ENCODE measurements at regions not wholly inside any gene's neighbourhood (a gene's known extent, or its start where the extent isn't known, plus 50 kb on each side); places are given as distances from the start of the nearest gene placed in this dataset.

- Histone ChIP-seq H3K4me1 (no peaks in the 10 kb centered on the region), H3K9me3 (no peaks in the 10 kb centered on the region), H3K36me3 (no peaks in the 10 kb centered on the region), H3K4me3 (no peak overlapping the region), H3K27ac (no peak overlapping the region), H3K27me3 (no peaks in the 10 kb centered on the region)
- DNase-seq (no peak), ATAC-seq (ENCODE audit: low FRiP score in 2 of 2) (no peak)
- TF ChIP-seq POLR2AphosphoS5 (IDR thresholded peaks at IDR 0.05) (no peak), POLR2A (IDR thresholded peaks at IDR 0.05) (no peak), EP300 (IDR thresholded peaks at IDR 0.05) (no peak)
- TF ChIP-seq, protein P1, sequence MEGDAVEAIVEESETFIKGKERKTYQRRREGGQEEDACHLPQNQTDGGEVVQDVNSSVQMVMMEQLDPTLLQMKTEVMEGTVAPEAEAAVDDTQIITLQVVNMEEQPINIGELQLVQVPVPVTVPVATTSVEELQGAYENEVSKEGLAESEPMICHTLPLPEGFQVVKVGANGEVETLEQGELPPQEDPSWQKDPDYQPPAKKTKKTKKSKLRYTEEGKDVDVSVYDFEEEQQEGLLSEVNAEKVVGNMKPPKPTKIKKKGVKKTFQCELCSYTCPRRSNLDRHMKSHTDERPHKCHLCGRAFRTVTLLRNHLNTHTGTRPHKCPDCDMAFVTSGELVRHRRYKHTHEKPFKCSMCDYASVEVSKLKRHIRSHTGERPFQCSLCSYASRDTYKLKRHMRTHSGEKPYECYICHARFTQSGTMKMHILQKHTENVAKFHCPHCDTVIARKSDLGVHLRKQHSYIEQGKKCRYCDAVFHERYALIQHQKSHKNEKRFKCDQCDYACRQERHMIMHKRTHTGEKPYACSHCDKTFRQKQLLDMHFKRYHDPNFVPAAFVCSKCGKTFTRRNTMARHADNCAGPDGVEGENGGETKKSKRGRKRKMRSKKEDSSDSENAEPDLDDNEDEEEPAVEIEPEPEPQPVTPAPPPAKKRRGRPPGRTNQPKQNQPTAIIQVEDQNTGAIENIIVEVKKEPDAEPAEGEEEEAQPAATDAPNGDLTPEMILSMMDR (IDR thresholded peaks at IDR 0.05), result no peak
- WGBS, 2 donors, result 62 to 79% methylated on average over 1 of the region's 1 CpG
Measured at GRCh38 chr3:31343075-31343474, 189.7 kb upstream of the STT3B start.

DNA sequence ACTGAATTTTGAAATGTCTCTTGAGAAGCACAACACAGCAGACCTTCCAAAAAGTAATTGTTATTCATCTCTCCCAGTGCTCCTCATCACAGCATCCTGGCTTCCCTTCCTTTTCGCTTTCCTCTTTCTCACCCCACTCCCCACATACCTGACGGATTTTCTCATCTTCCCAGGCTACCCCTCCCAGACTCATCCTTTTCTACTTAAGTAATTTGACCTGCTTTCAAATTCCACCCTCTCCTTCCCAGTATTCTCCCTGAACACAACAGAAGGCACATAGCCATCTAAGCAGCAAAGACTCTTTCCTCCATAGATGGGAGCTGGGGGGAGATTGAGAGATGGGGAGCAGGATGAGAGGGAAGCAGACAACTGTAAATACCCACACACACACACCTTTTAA, 187.1 kb upstream of the STT3B start:
- Histone ChIP-seq H3K27me3 (no peaks in the 10 kb centered on the region), H3K4me1 (no peaks in the 10 kb centered on the region), H3K36me3 (no peaks in the 10 kb centered on the region), H3K27ac (no peak overlapping the region), H3K4me3 (no peak overlapping the region), H3K9me3 (no peaks in the 10 kb centered on the region)
- ATAC-seq (ENCODE audit: low FRiP score in 2 of 2) (no peak), DNase-seq (no peak)
- TF ChIP-seq POLR2AphosphoS5 (IDR thresholded peaks at IDR 0.05) (no peak), EP300 (IDR thresholded peaks at IDR 0.05) (no peak), POLR2A (IDR thresholded peaks at IDR 0.05) (no peak)
- TF ChIP-seq, protein P1 (IDR thresholded peaks at IDR 0.05), result no peak
- WGBS, 2 donors, result 93 to 95% methylated on average over 2 of the region's 2 CpGs

DNA sequence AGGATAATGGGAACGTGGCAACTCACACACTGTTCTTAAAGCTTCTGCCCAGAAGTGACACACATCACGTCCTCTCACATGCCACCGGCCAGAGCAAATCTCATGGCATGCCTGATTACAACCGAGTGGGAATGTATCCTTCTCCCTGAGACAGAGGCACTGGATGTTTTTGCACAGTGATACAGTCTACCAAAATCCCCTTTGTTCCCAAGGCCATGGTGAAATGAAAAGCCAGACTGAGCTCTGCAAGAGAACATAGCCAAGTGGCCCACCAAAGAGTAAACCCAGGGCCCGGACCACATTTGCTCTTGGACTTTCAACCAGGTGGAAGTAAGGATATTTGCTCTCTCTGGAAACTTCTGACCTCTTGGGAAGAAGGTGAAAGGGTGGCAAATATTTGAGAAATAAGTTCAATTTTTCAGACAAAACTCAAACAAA, 186.2 kb upstream of the STT3B start:
- Histone ChIP-seq H3K36me3 (no peaks in the 10 kb centered on the region), H3K27me3 (no peaks in the 10 kb centered on the region), H3K27ac (no peak overlapping the region), H3K9me3 (no peaks in the 10 kb centered on the region), H3K4me1 (no peaks in the 10 kb centered on the region), H3K4me3 (no peak overlapping the region)
- DNase-seq (no peak), ATAC-seq (ENCODE audit: low FRiP score in 2 of 2) (no peak)
- 87 to 94% methylated on average over 5 of the region's 5 CpGs for WGBS, 2 donors
- TF ChIP-seq POLR2A (IDR thresholded peaks at IDR 0.05) (no peak), POLR2AphosphoS5 (IDR thresholded peaks at IDR 0.05) (no peak), EP300 (IDR thresholded peaks at IDR 0.05) (no peak)
- TF ChIP-seq, protein P1 (IDR thresholded peaks at IDR 0.05), result no peak

DNA sequence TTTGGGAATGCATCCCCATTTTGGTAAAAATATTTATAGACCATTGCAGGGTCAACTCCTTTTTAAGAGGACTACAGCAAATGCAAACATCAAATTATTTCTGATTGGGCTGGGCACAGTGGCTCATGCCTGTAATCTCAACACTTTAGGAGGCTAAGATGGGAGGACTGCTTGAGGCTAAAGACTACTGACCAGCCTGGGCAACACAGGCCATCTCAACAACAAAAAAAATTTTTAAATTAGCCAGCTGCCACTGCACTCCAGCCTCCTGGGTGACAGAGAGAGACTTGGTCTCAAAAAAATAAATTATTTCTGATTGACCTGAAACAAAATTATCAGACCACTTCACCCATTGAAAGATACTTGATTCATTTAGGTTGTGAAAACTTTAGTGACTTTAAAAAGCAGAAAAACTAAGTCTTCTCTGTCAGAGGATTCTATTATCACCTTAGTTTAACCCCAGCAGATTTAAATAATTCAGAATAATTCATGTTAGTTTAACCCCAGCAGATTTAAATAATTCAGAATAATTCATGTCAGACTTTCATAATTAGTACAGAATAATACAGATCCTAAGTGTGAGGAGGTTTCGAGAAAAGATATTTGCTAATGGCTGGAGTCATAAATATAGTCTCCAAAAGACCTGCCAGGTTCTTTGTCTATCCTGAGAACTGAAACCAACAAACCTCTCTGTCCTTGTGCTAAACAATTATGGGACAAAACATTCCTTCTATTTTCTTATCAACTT, 183.6 kb upstream of the STT3B start:
- ATAC-seq (ENCODE audit: low FRiP score in 2 of 2) (no peak), DNase-seq (no peak)
- no peaks in the 10 kb centered on the region for H3K9me3 ChIP-seq
- WGBS, 2 donors, result 56 to 73% methylated on average over 1 of the region's 1 CpG
- no peak overlapping the region for H3K4me3 ChIP-seq
- TF ChIP-seq EP300 (IDR thresholded peaks at IDR 0.05), result no peak
- no peak for TF ChIP-seq POLR2AphosphoS5 (IDR thresholded peaks at IDR 0.05)
- TF ChIP-seq, protein P1 (IDR thresholded peaks at IDR 0.05), result no peak
- no peak for TF ChIP-seq POLR2A (IDR thresholded peaks at IDR 0.05)
- H3K27ac ChIP-seq, result no peak overlapping the region
- H3K4me1 ChIP-seq, result no peaks in the 10 kb centered on the region
- H3K27me3 ChIP-seq, result no peaks in the 10 kb centered on the region
- H3K36me3 ChIP-seq, result no peaks in the 10 kb centered on the region

- Histone ChIP-seq H3K36me3 (no peaks in the 10 kb centered on the region), H3K27me3 (no peaks in the 10 kb centered on the region), H3K9me3 (no peaks in the 10 kb centered on the region), H3K4me1 (no peaks in the 10 kb centered on the region), H3K4me3 (no peak overlapping the region), H3K27ac (no peak overlapping the region)
- no peak for TF ChIP-seq EP300 (IDR thresholded peaks at IDR 0.05)
- no peak for TF ChIP-seq POLR2AphosphoS5 (IDR thresholded peaks at IDR 0.05)
- TF ChIP-seq, protein P1 (IDR thresholded peaks at IDR 0.05), result no peak
- TF ChIP-seq POLR2A (IDR thresholded peaks at IDR 0.05), result no peak
- ATAC-seq (ENCODE audit: low FRiP score in 2 of 2) (no peak), DNase-seq (no peak)
- WGBS, 2 donors, result 60 to 70% methylated on average over 2 of the region's 2 CpGs
Measured at GRCh38 chr3:31350307-31350706, 182.4 kb upstream of the STT3B start.
